Keratinocyte (primary cell): ENCODE measurements at regions not wholly inside any gene's neighbourhood (a gene's known extent, or its start where the extent isn't known, plus 50 kb on each side); places are given as distances from the start of the nearest gene placed in this dataset.

Experiments
- DNase-seq: peaks from one replicate; pipeline ENCODE4 v3.0.0-alpha.2; 2011; ENCODE audit warnings: low read depth, missing footprints, low spot score
- FAIRE-seq: peaks from 2 replicates; lab custom pipeline; 2011; peaks lifted over from hg19 to GRCh38; lab: Jason Lieb, UNC
- H2AFZ ChIP-seq: 2 replicates; pipeline ENCODE4 v1.6.0; 2012; ENCODE audit warnings: low read length, control low read depth, inconsistent platforms; ENCODE audit not compliant: control insufficient read depth
- H3K27ac ChIP-seq: 2 replicates; pipeline ENCODE4 v1.5.1; 2011; ENCODE audit warnings: low read length; ENCODE audit not compliant: control insufficient read depth, insufficient read depth
- H3K27me3 ChIP-seq: 3 replicates; pipeline ENCODE4 v1.6.0; 2011; ENCODE audit warnings: low read length; ENCODE audit not compliant: control insufficient read depth, insufficient read depth; ENCODE audit errors: extremely low read depth
- H3K36me3 ChIP-seq, 2 experiments: 2 replicates in 1 of 2; 3 replicates in 1 of 2; pipeline ENCODE4 v1.5.1; 2011; ENCODE audit warnings: low read length in 2 of 2, mild to moderate bottlenecking in 1 of 2; ENCODE audit not compliant: control insufficient read depth in 2 of 2, insufficient read depth in 2 of 2; ENCODE audit errors: extremely low read depth in 1 of 2
- H3K4me1 ChIP-seq: 3 replicates; pipeline ENCODE4 v1.5.1; 2011; ENCODE audit warnings: low read length; ENCODE audit not compliant: control insufficient read depth, insufficient read depth; ENCODE audit errors: extremely low read depth
- H3K4me2 ChIP-seq: 3 replicates; pipeline ENCODE4 v1.6.0; 2011; ENCODE audit warnings: low read depth, low read length; ENCODE audit not compliant: control insufficient read depth, insufficient read depth; ENCODE audit errors: extremely low read depth
- H3K4me3 ChIP-seq, 3 experiments: fragments of 200-600 bp in 1 of 3; sonication (generic) in 1 of 3; 2 replicates in 2 of 3; 3 replicates in 1 of 3; pipeline ENCODE4 v1.5.1; 2011 to 2016; ENCODE audit warnings: low read length in 3 of 3, mild to moderate bottlenecking in 3 of 3, control low read depth in 2 of 3, inconsistent platforms in 1 of 3, low read depth in 1 of 3, mixed read lengths in 1 of 3, mixed run types in 1 of 3, moderate library complexity in 1 of 3; ENCODE audit not compliant: control insufficient read depth in 2 of 3, insufficient read depth in 2 of 3; ENCODE audit errors: extremely low read depth in 1 of 3
- H3K79me2 ChIP-seq: 2 replicates; pipeline ENCODE4 v1.6.0; 2012; ENCODE audit warnings: low read length; ENCODE audit not compliant: control insufficient read depth, insufficient read depth
- H3K9ac ChIP-seq: 3 replicates; pipeline ENCODE4 v1.6.0; 2011; ENCODE audit warnings: low read length; ENCODE audit not compliant: control insufficient read depth, insufficient read depth; ENCODE audit errors: extremely low read depth
- H3K9me1 ChIP-seq: 3 replicates; pipeline ENCODE4 v1.6.0; 2011; ENCODE audit warnings: low read length; ENCODE audit not compliant: control insufficient read depth, insufficient read depth; ENCODE audit errors: extremely low read depth
- H3K9me3 ChIP-seq: 2 replicates; pipeline ENCODE4 v1.5.1; 2012; ENCODE audit warnings: low read depth, low read length; ENCODE audit not compliant: control insufficient read depth
- H4K20me1 ChIP-seq: 3 replicates; pipeline ENCODE4 v1.6.0; 2011; ENCODE audit warnings: low read length; ENCODE audit not compliant: control insufficient read depth, insufficient read depth; ENCODE audit errors: extremely low read depth
- EZH2 ChIP-seq: IDR thresholded peaks from one replicate; pipeline ENCODE4 v1.6.1; 2012; ENCODE audit warnings: inconsistent platforms, mild to moderate bottlenecking, low read length, moderate library complexity
- dilution Hi-C: fragments of 300-500 bp; cut with MboI; formaldehyde crosslinking; loops from one replicate; pipeline ENCODE4 v1.7.0; 2020; ENCODE audit warnings: low sequenced_read_pairs; ENCODE audit not compliant: extremely low pct_ligation_motif_present
- TF ChIP-seq, protein P1 (sequence below), 3 experiments: IDR thresholded peaks in 1 of 3; conservative IDR thresholded peaks in 1 of 3; optimal IDR thresholded peaks in 1 of 3; 2 replicates in 2 of 3; 3 replicates in 1 of 3; pipeline versions ENCODE3 to v1.5.1; 2011; ENCODE audit warnings: low read length in 3 of 3, mild to moderate bottlenecking in 3 of 3, moderate library complexity in 2 of 3, control low read depth in 1 of 3, inconsistent platforms in 1 of 3; ENCODE audit not compliant: insufficient read depth in 2 of 3; ENCODE audit errors: extremely low read depth in 1 of 3

DNA sequence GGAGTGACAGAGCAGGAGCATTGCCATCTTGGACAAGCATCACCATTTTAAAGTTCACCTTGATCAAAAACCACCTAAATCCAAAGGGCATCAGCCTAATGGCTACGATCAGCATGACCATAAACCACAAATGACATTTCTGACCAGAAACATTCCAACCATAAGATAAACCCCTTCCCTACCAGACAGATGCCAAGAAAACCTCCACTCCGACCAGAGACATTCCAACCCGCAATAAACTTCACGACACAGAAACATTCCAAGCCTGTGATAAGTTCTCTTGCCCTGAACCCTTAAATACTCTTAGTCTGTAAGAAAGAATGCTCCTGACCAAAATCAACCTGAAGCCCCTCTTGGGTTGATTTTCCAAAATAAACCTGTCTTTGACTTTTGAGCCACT is 606.9 kb downstream of the POM121L12 start:
- Histone ChIP-seq H3K4me3 (no peak overlapping the region), H3K27ac (no peak overlapping the region), H3K9me3 (no peaks in the 10 kb centered on the region), H3K27me3 (no peaks in the 10 kb centered on the region), H3K4me2 (no peak overlapping the region), H3K4me1 (no peaks in the 10 kb centered on the region), H3K9ac (no peak overlapping the region), H4K20me1 (no peaks in the 10 kb centered on the region), H3K79me2 (no peaks in the 10 kb centered on the region), H3K9me1 (no peaks in the 10 kb centered on the region), H3K36me3 (no peaks in the 10 kb centered on the region), H2AFZ (no peak overlapping the region)
- dilution Hi-C loops, result no loop called here
- no peak for FAIRE-seq
- TF ChIP-seq, protein P1, sequence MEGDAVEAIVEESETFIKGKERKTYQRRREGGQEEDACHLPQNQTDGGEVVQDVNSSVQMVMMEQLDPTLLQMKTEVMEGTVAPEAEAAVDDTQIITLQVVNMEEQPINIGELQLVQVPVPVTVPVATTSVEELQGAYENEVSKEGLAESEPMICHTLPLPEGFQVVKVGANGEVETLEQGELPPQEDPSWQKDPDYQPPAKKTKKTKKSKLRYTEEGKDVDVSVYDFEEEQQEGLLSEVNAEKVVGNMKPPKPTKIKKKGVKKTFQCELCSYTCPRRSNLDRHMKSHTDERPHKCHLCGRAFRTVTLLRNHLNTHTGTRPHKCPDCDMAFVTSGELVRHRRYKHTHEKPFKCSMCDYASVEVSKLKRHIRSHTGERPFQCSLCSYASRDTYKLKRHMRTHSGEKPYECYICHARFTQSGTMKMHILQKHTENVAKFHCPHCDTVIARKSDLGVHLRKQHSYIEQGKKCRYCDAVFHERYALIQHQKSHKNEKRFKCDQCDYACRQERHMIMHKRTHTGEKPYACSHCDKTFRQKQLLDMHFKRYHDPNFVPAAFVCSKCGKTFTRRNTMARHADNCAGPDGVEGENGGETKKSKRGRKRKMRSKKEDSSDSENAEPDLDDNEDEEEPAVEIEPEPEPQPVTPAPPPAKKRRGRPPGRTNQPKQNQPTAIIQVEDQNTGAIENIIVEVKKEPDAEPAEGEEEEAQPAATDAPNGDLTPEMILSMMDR (optimal IDR thresholded peaks at IDR 0.05 in 1 of 3, IDR thresholded peaks at IDR 0.05 in 1 of 3, conservative IDR thresholded peaks at IDR 0.05 in 1 of 3; ENCODE audit: extremely low read depth in 1 of 3, insufficient read depth in 2 of 3, low read length in 3 of 3), result no peak
- TF ChIP-seq EZH2, result no peak
- no peak for DNase-seq

DNA sequence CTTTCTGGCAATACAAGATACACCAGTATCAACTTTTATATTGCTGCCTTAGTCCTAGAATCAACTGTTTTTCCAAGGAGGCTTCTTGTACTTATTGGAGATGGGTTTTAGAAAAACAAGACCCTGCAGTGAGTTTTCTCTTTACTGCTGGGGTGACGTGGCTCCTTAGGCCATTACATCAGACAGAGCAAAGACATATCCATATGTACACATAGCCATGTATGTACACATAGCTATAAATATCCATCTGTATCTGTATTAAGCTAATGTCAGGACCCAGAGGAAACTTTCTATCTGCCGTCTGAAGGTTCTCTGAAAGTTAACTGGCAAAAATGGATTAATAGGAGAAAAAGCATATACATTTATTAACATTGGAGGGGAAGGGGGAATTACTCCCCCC is 607.4 kb downstream of the POM121L12 start:
- H3K4me1 ChIP-seq, result no peaks in the 10 kb centered on the region
- no peaks in the 10 kb centered on the region for H4K20me1 ChIP-seq
- no peaks in the 10 kb centered on the region for H3K79me2 ChIP-seq
- TF ChIP-seq, protein P1 (optimal IDR thresholded peaks at IDR 0.05 in 1 of 3, IDR thresholded peaks at IDR 0.05 in 1 of 3, conservative IDR thresholded peaks at IDR 0.05 in 1 of 3; ENCODE audit: extremely low read depth in 1 of 3, insufficient read depth in 2 of 3, low read length in 3 of 3), result no peak
- no peak for TF ChIP-seq EZH2
- H3K9me1 ChIP-seq, result no peaks in the 10 kb centered on the region
- no peak overlapping the region for H3K9ac ChIP-seq
- no peak overlapping the region for H3K4me3 ChIP-seq
- no peak for DNase-seq
- H3K27ac ChIP-seq, result no peak overlapping the region
- H3K27me3 ChIP-seq, result no peaks in the 10 kb centered on the region
- H3K4me2 ChIP-seq, result no peak overlapping the region
- no peak for FAIRE-seq
- H2AFZ ChIP-seq, result no peak overlapping the region
- no peaks in the 10 kb centered on the region for H3K36me3 ChIP-seq
- dilution Hi-C loops, result no loop called here
- no peaks in the 10 kb centered on the region for H3K9me3 ChIP-seq
